ENCODE measurements at regions not wholly inside any gene's neighbourhood (a gene's known extent, or its start where the extent isn't known, plus 50 kb on each side); places are given as distances from the start of the nearest gene placed in this dataset.

DNA sequence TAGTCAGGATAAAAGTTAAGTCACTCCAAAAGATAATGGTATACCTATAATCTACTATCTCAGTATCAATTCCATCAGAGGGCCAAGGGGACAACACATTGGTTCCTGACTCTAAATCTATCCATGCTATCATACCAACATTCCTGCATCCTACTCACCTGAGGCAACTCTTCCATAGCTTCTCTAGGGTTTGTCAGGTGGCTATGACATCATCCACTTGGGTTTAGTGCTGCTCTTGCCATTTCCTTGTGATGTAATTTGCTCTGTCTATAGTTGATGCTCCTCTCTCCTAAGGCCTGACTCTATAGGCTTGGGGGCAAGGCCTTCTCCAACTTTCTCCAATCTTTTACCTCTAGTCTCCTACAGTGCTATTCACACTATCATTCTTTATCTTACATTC lies 139.9 kb upstream of the FSHR start (continued):
- TF ChIP-seq, protein P1, sequence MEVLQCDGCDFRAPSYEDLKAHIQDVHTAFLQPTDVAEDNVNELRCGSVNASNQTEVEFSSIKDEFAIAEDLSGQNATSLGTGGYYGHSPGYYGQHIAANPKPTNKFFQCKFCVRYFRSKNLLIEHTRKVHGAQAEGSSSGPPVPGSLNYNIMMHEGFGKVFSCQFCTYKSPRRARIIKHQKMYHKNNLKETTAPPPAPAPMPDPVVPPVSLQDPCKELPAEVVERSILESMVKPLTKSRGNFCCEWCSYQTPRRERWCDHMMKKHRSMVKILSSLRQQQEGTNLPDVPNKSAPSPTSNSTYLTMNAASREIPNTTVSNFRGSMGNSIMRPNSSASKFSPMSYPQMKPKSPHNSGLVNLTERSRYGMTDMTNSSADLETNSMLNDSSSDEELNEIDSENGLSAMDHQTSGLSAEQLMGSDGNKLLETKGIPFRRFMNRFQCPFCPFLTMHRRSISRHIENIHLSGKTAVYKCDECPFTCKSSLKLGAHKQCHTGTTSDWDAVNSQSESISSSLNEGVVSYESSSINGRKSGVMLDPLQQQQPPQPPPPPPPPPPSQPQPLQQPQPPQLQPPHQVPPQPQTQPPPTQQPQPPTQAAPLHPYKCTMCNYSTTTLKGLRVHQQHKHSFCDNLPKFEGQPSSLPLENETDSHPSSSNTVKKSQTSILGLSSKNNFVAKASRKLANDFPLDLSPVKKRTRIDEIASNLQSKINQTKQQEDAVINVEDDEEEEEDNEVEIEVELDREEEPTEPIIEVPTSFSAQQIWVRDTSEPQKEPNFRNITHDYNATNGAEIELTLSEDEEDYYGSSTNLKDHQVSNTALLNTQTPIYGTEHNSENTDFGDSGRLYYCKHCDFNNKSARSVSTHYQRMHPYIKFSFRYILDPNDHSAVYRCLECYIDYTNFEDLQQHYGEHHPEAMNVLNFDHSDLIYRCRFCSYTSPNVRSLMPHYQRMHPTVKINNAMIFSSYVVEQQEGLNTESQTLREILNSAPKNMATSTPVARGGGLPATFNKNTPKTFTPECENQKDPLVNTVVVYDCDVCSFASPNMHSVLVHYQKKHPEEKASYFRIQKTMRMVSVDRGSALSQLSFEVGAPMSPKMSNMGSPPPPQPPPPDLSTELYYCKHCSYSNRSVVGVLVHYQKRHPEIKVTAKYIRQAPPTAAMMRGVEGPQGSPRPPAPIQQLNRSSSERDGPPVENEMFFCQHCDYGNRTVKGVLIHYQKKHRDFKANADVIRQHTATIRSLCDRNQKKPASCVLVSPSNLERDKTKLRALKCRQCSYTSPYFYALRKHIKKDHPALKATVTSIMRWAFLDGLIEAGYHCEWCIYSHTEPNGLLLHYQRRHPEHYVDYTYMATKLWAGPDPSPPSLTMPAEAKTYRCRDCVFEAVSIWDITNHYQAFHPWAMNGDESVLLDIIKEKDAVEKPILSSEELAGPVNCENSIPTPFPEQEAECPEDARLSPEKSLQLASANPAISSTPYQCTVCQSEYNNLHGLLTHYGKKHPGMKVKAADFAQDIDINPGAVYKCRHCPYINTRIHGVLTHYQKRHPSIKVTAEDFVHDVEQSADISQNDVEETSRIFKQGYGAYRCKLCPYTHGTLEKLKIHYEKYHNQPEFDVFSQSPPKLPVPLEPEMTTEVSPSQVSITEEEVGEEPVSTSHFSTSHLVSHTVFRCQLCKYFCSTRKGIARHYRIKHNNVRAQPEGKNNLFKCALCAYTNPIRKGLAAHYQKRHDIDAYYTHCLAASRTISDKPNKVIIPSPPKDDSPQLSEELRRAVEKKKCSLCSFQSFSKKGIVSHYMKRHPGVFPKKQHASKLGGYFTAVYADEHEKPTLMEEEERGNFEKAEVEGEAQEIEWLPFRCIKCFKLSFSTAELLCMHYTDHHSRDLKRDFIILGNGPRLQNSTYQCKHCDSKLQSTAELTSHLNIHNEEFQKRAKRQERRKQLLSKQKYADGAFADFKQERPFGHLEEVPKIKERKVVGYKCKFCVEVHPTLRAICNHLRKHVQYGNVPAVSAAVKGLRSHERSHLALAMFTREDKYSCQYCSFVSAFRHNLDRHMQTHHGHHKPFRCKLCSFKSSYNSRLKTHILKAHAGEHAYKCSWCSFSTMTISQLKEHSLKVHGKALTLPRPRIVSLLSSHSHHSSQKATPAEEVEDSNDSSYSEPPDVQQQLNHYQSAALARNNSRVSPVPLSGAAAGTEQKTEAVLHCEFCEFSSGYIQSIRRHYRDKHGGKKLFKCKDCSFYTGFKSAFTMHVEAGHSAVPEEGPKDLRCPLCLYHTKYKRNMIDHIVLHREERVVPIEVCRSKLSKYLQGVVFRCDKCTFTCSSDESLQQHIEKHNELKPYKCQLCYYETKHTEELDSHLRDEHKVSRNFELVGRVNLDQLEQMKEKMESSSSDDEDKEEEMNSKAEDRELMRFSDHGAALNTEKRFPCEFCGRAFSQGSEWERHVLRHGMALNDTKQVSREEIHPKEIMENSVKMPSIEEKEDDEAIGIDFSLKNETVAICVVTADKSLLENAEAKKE (CRISPR knock-in tag; IDR thresholded peaks at IDR 0.05): no peak
- no peak for TF ChIP-seq ZNF331 (CRISPR knock-in tag; IDR thresholded peaks at IDR 0.05; ENCODE audit: low read depth)
- TF ChIP-seq EZH2 (IDR thresholded peaks at IDR 0.05; ENCODE audit: low read depth, unreplicated experiment): no peak

DNA sequence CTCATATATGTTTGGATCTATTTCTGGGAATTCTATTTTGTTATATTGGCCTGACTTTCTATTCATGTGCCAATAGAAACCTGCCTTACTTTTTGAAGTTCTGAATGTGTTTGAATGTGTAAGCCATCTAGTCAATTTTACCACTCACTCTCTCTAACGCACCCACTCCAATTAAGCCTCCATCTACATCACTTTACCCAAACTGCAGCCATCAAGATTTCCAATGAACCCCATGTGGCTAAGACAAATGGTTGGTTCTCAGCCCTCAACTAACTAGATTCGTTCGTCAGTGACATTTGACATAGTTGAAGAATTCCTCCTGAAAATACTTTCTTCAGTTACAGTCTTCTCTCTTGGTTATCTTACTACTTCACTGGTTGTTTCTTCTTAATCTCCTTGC lies 137.3 kb upstream of the FSHR start:
- Mint-ChIP-seq H3K4me3 (no peak overlapping the region), H3K36me3 (ENCODE audit: low read depth) (no peaks in the 10 kb centered on the region), H3K27me3 (ENCODE audit: insufficient read depth, low read depth, poor library complexity) (no peaks in the 10 kb centered on the region), H3K4me1 (peaks cover 29% of the 10 kb centered on the region), H3K27ac (no peak overlapping the region), H3K9me3 (no peaks in the 10 kb centered on the region; the same call in 2 of the 3 replicates)
- no peaks in the 10 kb centered on the region for H3K27me3 ChIP-seq (ENCODE audit: insufficient read depth)
- peaks cover 6% of the 10 kb centered on the region; the same call in 1 of the 2 replicates for H3K4me1 ChIP-seq (ENCODE audit: insufficient read depth)
- no peaks in the 10 kb centered on the region for H4K20me1 ChIP-seq (replicated peaks; ENCODE audit: insufficient read depth)
- H3F3A ChIP-seq (replicated peaks; ENCODE audit: low read depth): no peaks in the 10 kb centered on the region
- no peak for TF ChIP-seq POLR2AphosphoS5 (IDR thresholded peaks at IDR 0.05; ENCODE audit: low read depth)
- no peak for TF ChIP-seq STAT1 (IDR thresholded peaks at IDR 0.05; ENCODE audit: unreplicated experiment)
- no peak for TF ChIP-seq CREB1 (CRISPR knock-in tag; IDR thresholded peaks at IDR 0.05; ENCODE audit: low read depth)
- no peak for TF ChIP-seq ZNF114 (CRISPR knock-in tag; IDR thresholded peaks at IDR 0.05)
- peak; percentile 56; the same call in 1 of the 2 replicates for TF ChIP-seq NANOG (IDR thresholded peaks at IDR 0.05; ENCODE audit: borderline replicate concordance)
- H3K79me2 ChIP-seq (replicated peaks; ENCODE audit: insufficient read depth): no peaks in the 10 kb centered on the region
- H3K36me3 ChIP-seq (ENCODE audit: insufficient read depth): no peaks in the 10 kb centered on the region
- H3K27ac ChIP-seq (ENCODE audit: low read depth): no peak overlapping the region
- DNase-seq (ENCODE audit: low spot score) (peak; percentile 23), ATAC-seq (no peak; the same call in 2 of the 3 replicates)
- H3K4me2 ChIP-seq: no peak overlapping the region
- H2AFZ ChIP-seq: no peak overlapping the region
- peaks cover 7% of the 10 kb centered on the region; the same call in 1 of the 2 replicates for H3K9me2 ChIP-seq (ENCODE audit: insufficient read depth)
- H3K4me3 ChIP-seq: no peak overlapping the region

Measured in GM23338 (cell line).